ENCODE measurements at regions not wholly inside any gene's neighbourhood (a gene's known extent, or its start where the extent isn't known, plus 50 kb on each side); places are given as distances from the start of the nearest gene placed in this dataset.

DNA sequence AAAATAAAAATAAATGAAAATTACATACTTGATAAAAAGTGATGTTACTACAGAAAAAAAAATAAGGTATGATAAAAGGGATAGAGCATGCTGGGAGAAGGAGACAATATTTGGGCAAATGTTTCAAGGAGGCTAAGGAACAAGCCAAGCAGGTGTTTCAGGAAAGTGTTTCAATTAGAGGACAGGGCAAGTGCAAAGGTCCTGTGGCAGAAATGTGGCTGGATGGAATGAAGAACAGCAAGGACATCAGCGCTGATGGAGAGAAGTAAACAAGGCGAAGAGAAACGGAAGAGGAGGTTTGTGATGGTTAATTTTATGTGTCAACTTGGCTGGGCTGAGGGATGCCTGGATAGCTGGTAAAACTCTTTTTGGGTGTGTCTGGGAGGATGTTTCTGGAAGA is 331.2 kb upstream of the C16orf82 start:
- no peak for TF ChIP-seq CTCF (IDR thresholded peaks at IDR 0.05; ENCODE audit: low read length)
- no peak for TF ChIP-seq EZH2 (IDR thresholded peaks at IDR 0.05; ENCODE audit: borderline replicate concordance, low read length)
